Natural killer cell (primary cell): ENCODE measurements at regions not wholly inside any gene's neighbourhood (a gene's known extent, or its start where the extent isn't known, plus 50 kb on each side); places are given as distances from the start of the nearest gene placed in this dataset.

Source experiments
- ATAC-seq, 3 donors: fragments of 150-1000 bp in 2 of 3; fragments of 200-7000 bp in 1 of 3; cut with Tn5 transposase; 1 replicate in 1 of 3; 2 replicates in 2 of 3; pipeline ENCODE4 v1.10.0; 2021; ENCODE audit warnings: mild to moderate bottlenecking in 2 of 3, moderate library complexity in 2 of 3
- DNase-seq, 2 donors: peaks; one replicate each; pipeline versions ENCODE4 v3.0.0 to v3.0.0-alpha.2; 2013 to 2021; ENCODE audit warnings: mixed read lengths in 1 of 2
- H3K27ac ChIP-seq: one replicate; pipeline ENCODE4 v1.5.1; 2013; ENCODE audit warnings: mild to moderate bottlenecking, low read length
- H3K27me3 ChIP-seq: one replicate; pipeline ENCODE4 v1.6.1; 2013; ENCODE audit warnings: low read length; ENCODE audit not compliant: control insufficient read depth, insufficient read depth
- H3K36me3 ChIP-seq: one replicate; pipeline ENCODE4 v1.6.1; 2013; ENCODE audit warnings: low read length; ENCODE audit not compliant: control insufficient read depth, insufficient read depth
- H3K4me1 ChIP-seq: one replicate; pipeline ENCODE4 v1.6.1; 2013; ENCODE audit warnings: low read length; ENCODE audit not compliant: control insufficient read depth, insufficient read depth
- H3K4me3 ChIP-seq: one replicate; pipeline ENCODE4 v1.5.1; 2013; ENCODE audit warnings: low read length
- H3K9me3 ChIP-seq: one replicate; pipeline ENCODE4 v1.6.1; 2013; ENCODE audit warnings: low read length; ENCODE audit not compliant: control insufficient read depth, insufficient read depth
- H3K27ac Mint-ChIP-seq, 2 donors: one replicate each; pipeline ENCODE4 v1.8.0; 2022; ENCODE audit warnings: mild to moderate bottlenecking in 2 of 2, mixed read lengths in 2 of 2, moderate library complexity in 1 of 2
- H3K27me3 Mint-ChIP-seq, 2 donors: one replicate each; pipeline ENCODE4 v1.8.0; 2022; ENCODE audit warnings: low read depth in 2 of 2, mixed read lengths in 2 of 2
- H3K36me3 Mint-ChIP-seq: one replicate; pipeline ENCODE4 v1.8.0; 2022; ENCODE audit warnings: mixed read lengths
- H3K4me1 Mint-ChIP-seq, 2 donors: one replicate each; pipeline ENCODE4 v1.8.0; 2022; ENCODE audit warnings: mixed read lengths in 2 of 2
- H3K4me3 Mint-ChIP-seq: one replicate; pipeline ENCODE4 v1.8.0; 2022; ENCODE audit warnings: mild to moderate bottlenecking, moderate library complexity, mixed read lengths
- H3K9me3 Mint-ChIP-seq, 2 donors: one replicate each; pipeline ENCODE4 v1.8.0; 2022; ENCODE audit warnings: mixed read lengths in 2 of 2
- CTCF ChIP-seq: fragments of 200-600 bp; IDR thresholded peaks from one replicate; pipeline ENCODE4 v1.8.0; 2022; ENCODE audit warnings: antibody characterized with exemption
- WGBS: methylation state at CpG from one replicate; pipeline ENCODE4 v1.1.7; 2013; ENCODE audit warnings: missing lambda C conversion rate; ENCODE audit not compliant: insufficient coverage; 5-methylcytosine and 5-hydroxymethylcytosine counted together
- intact Hi-C: fragments of 100-400 bp; cut with micrococcal nuclease; formaldehyde crosslinking; loops from one replicate; pipeline ENCODE4 v1.14.2; 2022

- Mint-ChIP-seq H3K4me3 (no peak overlapping the region), H3K4me1 (no peaks in the 10 kb centered on the region), H3K27ac (no peak overlapping the region), H3K36me3 (no peaks in the 10 kb centered on the region), H3K27me3 (no peaks in the 10 kb centered on the region), H3K9me3 (peaks cover 0 to 10% of the 10 kb centered on the region in 2 donors)
- DNase-seq (no peak), ATAC-seq (no peak)
- no peak overlapping the region for H3K4me3 ChIP-seq
- H3K36me3 ChIP-seq, result no peaks in the 10 kb centered on the region
- H3K9me3 ChIP-seq, result no peaks in the 10 kb centered on the region
- no peaks in the 10 kb centered on the region for H3K4me1 ChIP-seq
- H3K27me3 ChIP-seq, result no peaks in the 10 kb centered on the region
- no peak for TF ChIP-seq CTCF
- WGBS, result no CpG with 5 or more reads among the region's 2 CpGs
- intact Hi-C loops, result no loop called here
- no peak overlapping the region for H3K27ac ChIP-seq
Observed at GRCh38 chr6:140932909-140933308, 1199.8 kb upstream of the GJE1 start.

- H3K9me3 Mint-ChIP-seq, result peaks cover 2 to 9% of the 10 kb centered on the region in 2 donors
- Histone ChIP-seq H3K4me3 (no peak overlapping the region), H3K36me3 (no peaks in the 10 kb centered on the region), H3K9me3 (no peaks in the 10 kb centered on the region), H3K27ac (no peak overlapping the region), H3K27me3 (no peaks in the 10 kb centered on the region), H3K4me1 (no peaks in the 10 kb centered on the region)
- no peaks in the 10 kb centered on the region for H3K4me1 Mint-ChIP-seq
- H3K4me3 Mint-ChIP-seq, result no peak overlapping the region
- no peak for ATAC-seq
- DNase-seq, result no peak
- no CpG with 5 or more reads among the region's 1 CpG for WGBS
- no peak overlapping the region for H3K27ac Mint-ChIP-seq
- no peaks in the 10 kb centered on the region for H3K27me3 Mint-ChIP-seq
- no peak for TF ChIP-seq CTCF
- intact Hi-C loops, result no loop called here
- H3K36me3 Mint-ChIP-seq, result no peaks in the 10 kb centered on the region
Observed at GRCh38 chr6:140931581-140931980, 1201.1 kb upstream of the GJE1 start.

- Histone ChIP-seq H3K27ac (no peak overlapping the region), H3K4me1 (no peaks in the 10 kb centered on the region), H3K36me3 (no peaks in the 10 kb centered on the region), H3K4me3 (no peak overlapping the region), H3K9me3 (no peaks in the 10 kb centered on the region), H3K27me3 (no peaks in the 10 kb centered on the region)
- no peak for TF ChIP-seq CTCF
- no peak for DNase-seq
- H3K27ac Mint-ChIP-seq, result no peak overlapping the region
- H3K27me3 Mint-ChIP-seq, result no peaks in the 10 kb centered on the region
- H3K4me1 Mint-ChIP-seq, result no peaks in the 10 kb centered on the region
- intact Hi-C loops, result no loop called here
- no peak overlapping the region for H3K4me3 Mint-ChIP-seq
- no peaks in the 10 kb centered on the region for H3K36me3 Mint-ChIP-seq
- ATAC-seq, result no peak
- peaks cover 2 to 9% of the 10 kb centered on the region in 2 donors for H3K9me3 Mint-ChIP-seq
Observed at GRCh38 chr6:140929121-140929520, 1203.6 kb upstream of the GJE1 start.

GRCh38 chr6:140923048-140923447 is 1209.7 kb upstream of the GJE1 start:
- H3K36me3 ChIP-seq, result no peaks in the 10 kb centered on the region
- no peak overlapping the region for H3K4me3 ChIP-seq
- H3K4me1 ChIP-seq, result no peaks in the 10 kb centered on the region
- no peaks in the 10 kb centered on the region for H3K9me3 ChIP-seq
- ATAC-seq (no peak), DNase-seq (no peak)
- WGBS, result 87% methylated on average over 1 of the region's 1 CpG
- H3K9me3 Mint-ChIP-seq, result peaks cover 2 to 3% of the 10 kb centered on the region in 2 donors
- no peak overlapping the region for H3K27ac Mint-ChIP-seq
- no peak overlapping the region for H3K27ac ChIP-seq
- H3K36me3 Mint-ChIP-seq, result no peaks in the 10 kb centered on the region
- TF ChIP-seq CTCF, result no peak
- H3K27me3 ChIP-seq, result no peaks in the 10 kb centered on the region
- intact Hi-C loops, result no loop called here
- H3K27me3 Mint-ChIP-seq, result no peaks in the 10 kb centered on the region
- H3K4me3 Mint-ChIP-seq, result no peak overlapping the region
- H3K4me1 Mint-ChIP-seq, result no peaks in the 10 kb centered on the region
